GM23338 (cell line): ENCODE measurements at regions not wholly inside any gene's neighbourhood (a gene's known extent, or its start where the extent isn't known, plus 50 kb on each side); places are given as distances from the start of the nearest gene placed in this dataset.

Source experiments
- ATAC-seq: fragments of 200-7000 bp; cut with Tn5 transposase; 3 replicates; pipeline ENCODE4 v1.9.1; 2020
- DNase-seq: peaks from one replicate; pipeline ENCODE4 v3.0.0-alpha.2; 2015; ENCODE audit warnings: low spot score
- H2AFZ ChIP-seq: fragments of 200-600 bp; sonication (generic); 2 replicates; pipeline ENCODE4 v1.8.0; 2016; ENCODE audit warnings: antibody characterized with exemption, mild to moderate bottlenecking, moderate library complexity
- H3F3A ChIP-seq: fragments of 200-600 bp; sonication (generic); replicated peaks from 2 replicates; pipeline ENCODE4 v1.8.0; 2017; ENCODE audit warnings: antibody characterized with exemption, mixed run types, low read depth
- H3K27ac ChIP-seq: fragments of 200-600 bp; sonication (generic); 2 replicates; pipeline ENCODE4 v1.6.1; 2016; ENCODE audit warnings: low read depth
- H3K27me3 ChIP-seq: fragments of 200-600 bp; sonication (generic); 2 replicates; pipeline ENCODE4 v1.8.0; 2016; ENCODE audit warnings: mild to moderate bottlenecking, mixed run types, moderate library complexity; ENCODE audit not compliant: insufficient read depth
- H3K36me3 ChIP-seq: fragments of 200-600 bp; sonication (generic); 2 replicates; pipeline ENCODE4 v1.8.0; 2016; ENCODE audit warnings: mild to moderate bottlenecking; ENCODE audit not compliant: insufficient read depth
- H3K4me1 ChIP-seq: fragments of 200-600 bp; sonication (generic); 2 replicates; pipeline ENCODE4 v1.8.0; 2016; ENCODE audit warnings: mild to moderate bottlenecking, moderate library complexity; ENCODE audit not compliant: insufficient read depth
- H3K4me2 ChIP-seq: fragments of 200-600 bp; sonication (generic); 2 replicates; pipeline ENCODE4 v1.7.1; 2017; ENCODE audit warnings: mixed run types
- H3K4me3 ChIP-seq: fragments of 200-600 bp; sonication (generic); 2 replicates; pipeline ENCODE4 v1.6.1; 2016; ENCODE audit warnings: mixed run types
- H3K79me2 ChIP-seq: fragments of 200-600 bp; sonication (generic); replicated peaks from 2 replicates; pipeline ENCODE4 v1.8.0; 2017; ENCODE audit warnings: mild to moderate bottlenecking; ENCODE audit not compliant: insufficient read depth
- H3K9me2 ChIP-seq: fragments of 200-600 bp; sonication (generic); 2 replicates; pipeline ENCODE4 v1.8.0; 2017; ENCODE audit not compliant: insufficient read depth
- H4K20me1 ChIP-seq: fragments of 200-600 bp; sonication (generic); replicated peaks from 2 replicates; pipeline ENCODE4 v1.8.0; 2017; ENCODE audit warnings: mild to moderate bottlenecking; ENCODE audit not compliant: insufficient read depth
- H3K27ac Mint-ChIP-seq: 2 replicates; pipeline ENCODE4 v1.8.0; 2020; ENCODE audit warnings: inconsistent platforms, mild to moderate bottlenecking, moderate library complexity, mixed read lengths
- H3K27me3 Mint-ChIP-seq: 3 replicates; pipeline ENCODE4 v1.8.0; 2022; ENCODE audit warnings: low read depth, mild to moderate bottlenecking, moderate library complexity, mixed read lengths, inconsistent platforms; ENCODE audit not compliant: insufficient read depth, poor library complexity
- H3K36me3 Mint-ChIP-seq: 3 replicates; pipeline ENCODE4 v1.8.0; 2021; ENCODE audit warnings: low read depth, mild to moderate bottlenecking, inconsistent platforms, moderate library complexity, mixed read lengths
- H3K4me1 Mint-ChIP-seq: 3 replicates; pipeline ENCODE4 v1.8.0; 2020; ENCODE audit warnings: mild to moderate bottlenecking, inconsistent platforms, mixed read lengths
- H3K4me3 Mint-ChIP-seq: 3 replicates; pipeline ENCODE4 v1.8.0; 2021; ENCODE audit warnings: moderate library complexity, mild to moderate bottlenecking, inconsistent platforms, mixed read lengths
- H3K9me3 Mint-ChIP-seq: 3 replicates; pipeline ENCODE4 v1.8.0; 2020; ENCODE audit warnings: moderate library complexity, mild to moderate bottlenecking, inconsistent platforms, mixed read lengths
- CREB1 ChIP-seq: fragments of 250-450 bp; sonication (Bioruptor Pico); IDR thresholded peaks from 2 replicates; pipeline ENCODE4 v1.5.0; 2020; ENCODE audit warnings: low read depth, mild to moderate bottlenecking, moderate library complexity
- CTCF ChIP-seq, 2 experiments: fragments of 200-600 bp in 1 of 2; sonication (generic) in 1 of 2; conservative IDR thresholded peaks; 2 replicates each; pipeline versions ENCODE4 v1.5.1 to v1.6.1; 2016 to 2017; ENCODE audit warnings: antibody characterized with exemption in 2 of 2, low read depth in 2 of 2, mild to moderate bottlenecking in 2 of 2, moderate library complexity in 1 of 2
- EZH2 ChIP-seq: fragments of 200-600 bp; sonication (generic); IDR thresholded peaks from one replicate; pipeline ENCODE4 v1.8.0; 2017; ENCODE audit warnings: antibody characterized with exemption, mild to moderate bottlenecking, low read depth; ENCODE audit not compliant: unreplicated experiment
- EZH2phosphoT487 ChIP-seq: fragments of 200-600 bp; sonication (generic); IDR thresholded peaks from one replicate; pipeline ENCODE4 v1.8.1; 2018; ENCODE audit warnings: antibody characterized with exemption; ENCODE audit not compliant: unreplicated experiment
- JUNB ChIP-seq: IDR thresholded peaks from one replicate; pipeline ENCODE4 v1.6.1; 2016; ENCODE audit warnings: antibody characterized with exemption; ENCODE audit not compliant: unreplicated experiment
- POLR2AphosphoS5 ChIP-seq: IDR thresholded peaks from 2 replicates; pipeline ENCODE4 v1.6.1; 2016; ENCODE audit warnings: antibody characterized with exemption, low read depth
- STAT1 ChIP-seq: IDR thresholded peaks from one replicate; pipeline ENCODE4 v1.6.1; 2016; ENCODE audit warnings: antibody characterized with exemption; ENCODE audit not compliant: unreplicated experiment
- ZNF114 ChIP-seq: fragments of 250-450 bp; sonication (Bioruptor Pico); IDR thresholded peaks from 2 replicates; pipeline ENCODE4 v1.5.0; 2020; ENCODE audit warnings: mild to moderate bottlenecking, moderate library complexity
- ZNF331 ChIP-seq: fragments of 250-450 bp; sonication (Bioruptor Pico); IDR thresholded peaks from 2 replicates; pipeline ENCODE4 v1.5.0; 2020; ENCODE audit warnings: low read depth, mild to moderate bottlenecking, moderate library complexity
- TF ChIP-seq, protein P1 (sequence below): IDR thresholded peaks from 2 replicates; pipeline ENCODE4 v1.6.1; 2016; ENCODE audit warnings: antibody characterized with exemption
- TF ChIP-seq, protein P2 (sequence below): IDR thresholded peaks from one replicate; pipeline ENCODE4 v1.6.1; 2018; ENCODE audit warnings: antibody characterized with exemption; ENCODE audit not compliant: unreplicated experiment

DNA sequence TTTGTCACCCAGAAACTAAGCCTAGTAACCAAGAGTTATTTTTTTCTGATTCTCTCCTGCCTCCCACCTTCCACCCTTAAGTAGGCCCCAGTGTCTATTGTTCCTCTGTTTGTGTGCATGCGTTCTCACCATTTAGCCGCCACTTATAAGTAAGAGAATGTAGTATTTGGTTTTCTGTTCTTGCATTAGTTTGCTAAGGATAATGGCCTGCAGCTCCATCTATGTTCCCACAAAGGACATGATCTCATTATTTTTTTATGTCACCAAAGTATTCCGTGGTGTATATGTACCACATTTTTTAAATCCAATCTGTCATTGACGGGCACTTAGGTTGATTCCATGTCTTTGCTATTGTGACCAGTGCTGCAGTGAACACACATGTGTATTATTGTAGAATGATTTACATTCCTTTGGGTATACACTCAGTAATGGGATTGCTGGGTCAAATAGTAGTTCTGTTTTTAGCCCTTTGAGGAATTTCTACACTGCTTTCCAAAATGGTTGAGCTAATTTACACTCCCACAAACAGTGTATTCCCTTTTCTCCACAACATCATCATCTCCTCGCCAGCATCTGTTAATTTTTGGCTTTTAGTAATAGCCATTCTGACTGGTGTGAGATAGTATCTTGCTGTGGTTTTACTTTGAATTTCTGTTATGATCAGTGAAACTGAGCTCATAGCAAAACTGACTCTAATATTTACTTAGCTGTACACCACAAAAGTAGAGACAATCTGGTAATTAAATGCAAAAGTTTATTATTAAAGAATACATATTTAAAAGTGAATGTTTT is 660.1 kb upstream of the SLC8A1 start:
- no peak for DNase-seq
- H3K36me3 Mint-ChIP-seq: peaks cover 7% of the 10 kb centered on the region; the same call in 2 of the 3 replicates
- Histone ChIP-seq H3K9me2 (no peaks in the 10 kb centered on the region), H4K20me1 (no peaks in the 10 kb centered on the region), H3K27me3 (no peaks in the 10 kb centered on the region), H3K36me3 (no peaks in the 10 kb centered on the region), H2AFZ (no peak overlapping the region), H3K4me1 (no peaks in the 10 kb centered on the region), H3K4me3 (no peak overlapping the region), H3K27ac (no peak overlapping the region), H3F3A (no peaks in the 10 kb centered on the region), H3K4me2 (no peak overlapping the region), H3K79me2 (no peaks in the 10 kb centered on the region)
- no peaks in the 10 kb centered on the region for H3K4me1 Mint-ChIP-seq
- peaks cover 9% of the 10 kb centered on the region; the same call in 1 of the 3 replicates for H3K9me3 Mint-ChIP-seq
- TF ChIP-seq ZNF114 (CRISPR knock-in tag) (no peak), CTCF (conservative IDR thresholded peaks at IDR 0.05; ENCODE audit: low read depth in 2 of 2) (no peak), POLR2AphosphoS5 (no peak), STAT1 (no peak), ZNF331 (CRISPR knock-in tag) (no peak)
- TF ChIP-seq, protein P1, sequence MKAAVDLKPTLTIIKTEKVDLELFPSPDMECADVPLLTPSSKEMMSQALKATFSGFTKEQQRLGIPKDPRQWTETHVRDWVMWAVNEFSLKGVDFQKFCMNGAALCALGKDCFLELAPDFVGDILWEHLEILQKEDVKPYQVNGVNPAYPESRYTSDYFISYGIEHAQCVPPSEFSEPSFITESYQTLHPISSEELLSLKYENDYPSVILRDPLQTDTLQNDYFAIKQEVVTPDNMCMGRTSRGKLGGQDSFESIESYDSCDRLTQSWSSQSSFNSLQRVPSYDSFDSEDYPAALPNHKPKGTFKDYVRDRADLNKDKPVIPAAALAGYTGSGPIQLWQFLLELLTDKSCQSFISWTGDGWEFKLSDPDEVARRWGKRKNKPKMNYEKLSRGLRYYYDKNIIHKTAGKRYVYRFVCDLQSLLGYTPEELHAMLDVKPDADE: no peak
- no peak overlapping the region for H3K27ac Mint-ChIP-seq
- no peak for ATAC-seq
- peaks cover 7% of the 10 kb centered on the region for H3K27me3 Mint-ChIP-seq
- H3K4me3 Mint-ChIP-seq: no peak overlapping the region

DNA sequence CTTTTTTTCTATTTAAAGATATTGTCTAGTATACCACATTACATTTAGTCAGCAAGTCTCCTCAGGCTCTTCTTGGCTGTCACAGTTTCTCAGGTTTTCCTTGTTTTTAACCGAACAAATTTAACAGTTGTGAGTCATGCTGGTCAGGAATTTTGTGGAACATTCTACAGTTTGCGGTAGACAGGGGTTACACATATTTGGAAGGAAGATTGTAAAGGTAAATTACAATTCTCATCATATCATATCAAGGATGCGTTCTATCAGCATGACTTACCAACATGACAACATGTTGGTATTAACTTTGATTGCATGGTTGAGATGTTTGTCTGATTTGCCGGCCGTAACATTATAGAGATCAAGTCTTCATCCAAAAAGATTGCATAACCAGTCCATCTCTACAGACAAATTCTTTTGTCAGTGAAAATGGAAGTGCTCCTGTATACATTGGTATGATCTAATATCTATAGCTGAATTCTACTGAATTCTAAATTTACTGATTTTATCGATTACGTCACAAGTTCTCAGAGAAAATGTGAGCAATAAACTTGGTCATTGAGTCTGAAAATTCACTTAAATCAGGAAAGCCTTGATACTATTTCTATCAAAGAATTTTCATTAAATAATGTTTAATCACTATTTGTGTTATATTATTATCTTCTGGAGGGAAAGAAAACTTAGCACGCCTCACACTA is 664.4 kb upstream of the SLC8A1 start:
- H3K79me2 ChIP-seq: no peaks in the 10 kb centered on the region
- H3F3A ChIP-seq: no peaks in the 10 kb centered on the region
- ATAC-seq (no peak), DNase-seq (no peak)
- H3K4me1 Mint-ChIP-seq: peaks cover 3% of the 10 kb centered on the region; the same call in 1 of the 3 replicates
- H2AFZ ChIP-seq: no peak overlapping the region
- peaks cover 9% of the 10 kb centered on the region; the same call in 1 of the 3 replicates for H3K9me3 Mint-ChIP-seq
- no peaks in the 10 kb centered on the region for H4K20me1 ChIP-seq
- H3K27ac ChIP-seq: no peak overlapping the region
- H3K9me2 ChIP-seq: peaks cover 4% of the 10 kb centered on the region; the same call in 1 of the 2 replicates
- no peak overlapping the region for H3K4me3 Mint-ChIP-seq
- H3K36me3 ChIP-seq: no peaks in the 10 kb centered on the region
- H3K4me3 ChIP-seq: no peak overlapping the region
- no peaks in the 10 kb centered on the region for H3K4me1 ChIP-seq
- H3K27me3 ChIP-seq: no peaks in the 10 kb centered on the region
- H3K27ac Mint-ChIP-seq: no peak overlapping the region
- H3K36me3 Mint-ChIP-seq: peaks cover 7% of the 10 kb centered on the region; the same call in 2 of the 3 replicates
- H3K27me3 Mint-ChIP-seq: peaks cover 1% of the 10 kb centered on the region
- no peak overlapping the region for H3K4me2 ChIP-seq
- TF ChIP-seq, protein P2, sequence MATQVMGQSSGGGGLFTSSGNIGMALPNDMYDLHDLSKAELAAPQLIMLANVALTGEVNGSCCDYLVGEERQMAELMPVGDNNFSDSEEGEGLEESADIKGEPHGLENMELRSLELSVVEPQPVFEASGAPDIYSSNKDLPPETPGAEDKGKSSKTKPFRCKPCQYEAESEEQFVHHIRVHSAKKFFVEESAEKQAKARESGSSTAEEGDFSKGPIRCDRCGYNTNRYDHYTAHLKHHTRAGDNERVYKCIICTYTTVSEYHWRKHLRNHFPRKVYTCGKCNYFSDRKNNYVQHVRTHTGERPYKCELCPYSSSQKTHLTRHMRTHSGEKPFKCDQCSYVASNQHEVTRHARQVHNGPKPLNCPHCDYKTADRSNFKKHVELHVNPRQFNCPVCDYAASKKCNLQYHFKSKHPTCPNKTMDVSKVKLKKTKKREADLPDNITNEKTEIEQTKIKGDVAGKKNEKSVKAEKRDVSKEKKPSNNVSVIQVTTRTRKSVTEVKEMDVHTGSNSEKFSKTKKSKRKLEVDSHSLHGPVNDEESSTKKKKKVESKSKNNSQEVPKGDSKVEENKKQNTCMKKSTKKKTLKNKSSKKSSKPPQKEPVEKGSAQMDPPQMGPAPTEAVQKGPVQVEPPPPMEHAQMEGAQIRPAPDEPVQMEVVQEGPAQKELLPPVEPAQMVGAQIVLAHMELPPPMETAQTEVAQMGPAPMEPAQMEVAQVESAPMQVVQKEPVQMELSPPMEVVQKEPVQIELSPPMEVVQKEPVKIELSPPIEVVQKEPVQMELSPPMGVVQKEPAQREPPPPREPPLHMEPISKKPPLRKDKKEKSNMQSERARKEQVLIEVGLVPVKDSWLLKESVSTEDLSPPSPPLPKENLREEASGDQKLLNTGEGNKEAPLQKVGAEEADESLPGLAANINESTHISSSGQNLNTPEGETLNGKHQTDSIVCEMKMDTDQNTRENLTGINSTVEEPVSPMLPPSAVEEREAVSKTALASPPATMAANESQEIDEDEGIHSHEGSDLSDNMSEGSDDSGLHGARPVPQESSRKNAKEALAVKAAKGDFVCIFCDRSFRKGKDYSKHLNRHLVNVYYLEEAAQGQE: no peak
- TF ChIP-seq, protein P1: no peak
- TF ChIP-seq STAT1 (no peak), JUNB (no peak), CTCF (conservative IDR thresholded peaks at IDR 0.05; ENCODE audit: low read depth in 2 of 2) (no peak), POLR2AphosphoS5 (no peak), EZH2 (no peak), ZNF114 (CRISPR knock-in tag) (no peak), EZH2phosphoT487 (no peak), CREB1 (CRISPR knock-in tag) (no peak)
